ENCODE measurements at regions not wholly inside any gene's neighbourhood (a gene's known extent, or its start where the extent isn't known, plus 50 kb on each side); places are given as distances from the start of the nearest gene placed in this dataset.

DNA sequence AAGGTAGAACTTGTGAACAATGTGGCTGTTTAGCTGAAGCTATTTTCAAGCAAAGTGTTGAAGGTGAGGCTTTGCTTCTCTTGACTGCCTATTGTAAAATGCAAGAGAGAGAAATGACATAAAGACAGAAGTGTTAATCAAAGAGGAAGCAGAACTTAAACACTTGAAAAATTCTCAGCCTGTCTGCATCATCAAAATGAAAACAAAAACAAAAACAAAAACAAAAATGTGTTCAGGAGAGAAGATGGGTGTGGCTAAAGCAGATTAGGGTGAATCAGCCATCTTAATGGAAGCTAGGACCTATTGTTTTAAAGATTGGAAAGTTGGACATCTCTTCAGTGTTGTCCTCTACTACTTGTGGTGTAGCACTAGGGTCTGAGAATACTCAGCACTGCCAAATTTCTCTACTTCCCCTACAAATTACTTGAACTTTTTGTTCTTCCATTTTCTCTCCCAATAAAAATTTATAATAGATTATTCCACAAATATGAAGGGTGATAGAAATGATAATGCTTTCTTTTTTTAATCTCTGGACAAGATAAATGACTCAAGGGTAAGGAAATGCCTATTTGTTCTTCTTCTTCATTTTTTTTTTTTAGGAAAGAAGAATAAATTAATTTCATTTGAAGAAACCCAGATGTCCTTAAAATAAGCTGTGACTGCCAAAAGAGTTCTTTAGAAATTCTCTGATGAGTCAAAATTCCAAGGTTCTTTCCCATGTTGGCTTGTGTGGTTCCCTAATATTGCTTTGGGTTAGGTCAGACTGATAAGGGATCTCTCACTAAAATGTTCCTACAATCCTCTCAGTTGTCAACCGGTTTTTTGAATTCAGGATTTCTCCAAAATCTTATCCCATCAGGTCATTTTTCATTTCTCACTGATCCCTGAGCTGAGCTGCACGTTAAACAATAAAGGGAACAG, 571.2 kb upstream of the ZEB2 start:
- H3K4me1 ChIP-seq (ENCODE audit: insufficient read depth, low read length), result no peaks in the 10 kb centered on the region
- no peak overlapping the region for H3K9ac ChIP-seq (ENCODE audit: low read depth, low read length)
- no peaks in the 10 kb centered on the region for H3K9me3 ChIP-seq (ENCODE audit: control insufficient read depth, insufficient read depth, low read length)
- no peaks in the 10 kb centered on the region for H3K36me3 ChIP-seq (ENCODE audit: insufficient read depth, low read length)

DNA sequence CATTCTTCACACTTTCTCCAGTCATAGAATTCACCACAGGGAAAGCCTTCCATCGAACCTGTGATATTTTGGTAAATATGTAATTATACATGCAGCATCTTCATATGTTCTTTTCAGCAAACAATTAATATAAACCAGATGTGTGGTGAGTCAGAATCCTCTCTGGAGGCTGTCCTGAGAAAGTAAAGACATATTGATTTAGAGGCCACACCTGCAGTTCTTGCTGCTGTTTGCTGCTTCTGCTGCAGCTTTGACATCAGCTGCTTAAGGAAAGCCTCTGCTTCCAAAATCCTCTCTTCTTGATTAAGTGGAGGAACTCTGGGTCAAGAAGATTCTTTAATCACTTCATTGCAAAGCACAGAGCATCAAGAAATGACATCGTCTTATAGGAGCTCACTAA, 568.8 kb upstream of the ZEB2 start:
- Histone ChIP-seq H3K36me3 (ENCODE audit: insufficient read depth, low read length) (no peaks in the 10 kb centered on the region), H3K9me3 (ENCODE audit: control insufficient read depth, insufficient read depth, low read length) (no peaks in the 10 kb centered on the region), H3K4me1 (ENCODE audit: insufficient read depth, low read length) (no peaks in the 10 kb centered on the region), H3K9ac (ENCODE audit: low read depth, low read length) (no peak overlapping the region)

DNA sequence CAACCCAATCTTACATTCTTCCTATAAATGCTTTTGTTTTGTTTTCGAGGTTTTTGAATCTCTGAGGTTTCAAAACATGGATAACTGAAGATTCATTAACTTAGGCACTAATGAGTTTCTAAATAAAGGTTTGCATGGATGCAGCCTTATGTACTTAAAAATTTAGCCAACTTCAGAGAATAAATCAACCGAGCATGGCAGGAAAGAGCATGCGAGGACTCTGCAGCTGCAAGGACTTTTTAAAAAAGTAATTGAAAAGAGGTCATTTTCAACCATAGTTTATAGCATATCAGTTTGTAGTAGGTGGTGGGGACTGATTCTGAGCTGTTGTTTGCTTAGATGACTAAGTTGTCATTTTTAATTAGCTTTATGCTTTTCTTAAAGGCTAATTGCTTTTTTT, 567.0 kb upstream of the ZEB2 start:
- Histone ChIP-seq H3K9ac (ENCODE audit: low read depth, low read length) (no peak overlapping the region), H3K36me3 (ENCODE audit: insufficient read depth, low read length) (no peaks in the 10 kb centered on the region), H3K9me3 (ENCODE audit: control insufficient read depth, insufficient read depth, low read length) (no peaks in the 10 kb centered on the region), H3K4me1 (ENCODE audit: insufficient read depth, low read length) (no peaks in the 10 kb centered on the region)

DNA sequence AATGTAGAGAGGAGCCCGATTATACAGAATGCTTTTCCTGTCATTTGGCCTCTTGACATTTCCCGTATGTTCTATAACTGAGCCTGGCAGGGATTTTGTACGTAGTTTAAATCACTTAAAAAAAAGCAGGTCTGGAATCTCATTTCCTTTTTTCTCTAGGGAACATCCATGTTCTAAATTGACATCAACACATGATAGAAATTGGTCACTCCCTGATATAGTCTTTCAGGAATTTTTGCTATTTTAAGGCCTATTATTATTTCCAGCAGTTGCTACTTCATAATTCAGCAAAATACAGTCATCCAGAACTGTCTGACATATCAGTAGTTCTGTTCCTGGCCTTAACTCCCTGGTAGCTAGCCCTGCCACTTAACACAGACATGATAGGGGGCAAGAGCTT, 565.7 kb upstream of the ZEB2 start:
- Histone ChIP-seq H3K9me3 (ENCODE audit: control insufficient read depth, insufficient read depth, low read length) (no peaks in the 10 kb centered on the region), H3K4me1 (ENCODE audit: insufficient read depth, low read length) (no peaks in the 10 kb centered on the region), H3K9ac (ENCODE audit: low read depth, low read length) (no peak overlapping the region), H3K36me3 (ENCODE audit: insufficient read depth, low read length) (no peaks in the 10 kb centered on the region)

DNA sequence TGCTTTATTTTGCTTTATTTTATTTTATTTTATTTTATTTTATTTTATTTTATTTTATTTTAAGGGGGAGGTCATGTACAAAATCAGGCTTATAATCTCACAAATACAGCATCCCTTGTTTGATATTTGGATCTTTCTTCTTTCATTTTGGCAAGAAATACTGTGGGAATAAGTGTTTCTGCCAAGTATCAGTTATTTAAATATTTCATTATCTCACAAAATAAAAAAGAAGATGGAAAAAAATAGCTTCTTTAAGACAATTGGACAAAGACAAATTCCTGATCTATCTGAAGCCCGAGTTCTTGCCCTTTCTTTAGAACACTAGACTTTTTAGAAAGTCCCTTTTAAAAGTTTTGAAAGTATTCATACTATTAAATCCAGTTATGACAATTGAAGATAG, 560.5 kb upstream of the ZEB2 start:
- Histone ChIP-seq H3K36me3 (ENCODE audit: insufficient read depth, low read length) (no peaks in the 10 kb centered on the region), H3K9me3 (ENCODE audit: control insufficient read depth, insufficient read depth, low read length) (no peaks in the 10 kb centered on the region), H3K9ac (ENCODE audit: low read depth, low read length) (no peak overlapping the region), H3K4me1 (ENCODE audit: insufficient read depth, low read length) (no peaks in the 10 kb centered on the region)

DNA sequence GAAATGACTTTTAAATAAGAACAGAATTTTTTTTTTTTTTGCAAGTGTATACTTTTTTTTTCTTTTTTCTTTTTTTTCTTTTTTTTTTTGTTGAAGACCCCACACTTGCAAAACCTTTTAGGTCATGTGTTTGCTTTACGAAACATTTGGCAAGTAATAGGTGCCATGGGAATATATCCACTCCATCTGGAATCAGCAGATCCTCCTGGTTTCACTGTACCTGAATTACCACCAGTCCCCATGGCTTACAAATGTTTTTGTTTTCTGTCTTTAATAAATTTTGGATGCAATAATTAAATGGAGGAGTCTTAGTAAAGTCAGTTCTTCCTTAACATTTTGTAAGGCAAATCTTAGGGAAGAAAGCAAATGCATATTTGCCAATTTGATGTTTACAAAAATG, 559.7 kb upstream of the ZEB2 start:
- no peak overlapping the region for H3K9ac ChIP-seq (ENCODE audit: low read depth, low read length)
- no peaks in the 10 kb centered on the region for H3K36me3 ChIP-seq (ENCODE audit: insufficient read depth, low read length)
- no peaks in the 10 kb centered on the region for H3K9me3 ChIP-seq (ENCODE audit: control insufficient read depth, insufficient read depth, low read length)
- H3K4me1 ChIP-seq (ENCODE audit: insufficient read depth, low read length), result no peaks in the 10 kb centered on the region

DNA sequence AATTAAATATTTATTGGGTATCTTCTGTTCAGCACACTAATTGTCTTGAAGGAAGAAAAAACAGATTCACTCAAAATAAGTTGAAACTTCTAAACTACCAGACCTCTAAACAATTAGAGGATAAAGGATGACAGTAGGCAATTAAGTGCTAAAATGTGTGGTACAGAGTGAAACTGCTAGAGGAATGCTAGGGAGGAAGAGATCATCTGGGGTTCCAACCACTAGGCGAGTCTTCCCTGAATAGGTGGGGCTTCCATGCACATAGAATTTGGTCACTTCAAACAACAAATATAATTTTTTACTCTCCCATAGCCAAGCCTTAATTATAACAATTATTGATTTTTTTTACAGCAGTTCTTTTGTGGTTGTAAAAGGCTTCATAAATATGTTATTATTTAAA, 559.0 kb upstream of the ZEB2 start:
- Histone ChIP-seq H3K4me1 (ENCODE audit: insufficient read depth, low read length) (no peaks in the 10 kb centered on the region), H3K36me3 (ENCODE audit: insufficient read depth, low read length) (no peaks in the 10 kb centered on the region), H3K9ac (ENCODE audit: low read depth, low read length) (no peak overlapping the region), H3K9me3 (ENCODE audit: control insufficient read depth, insufficient read depth, low read length) (no peaks in the 10 kb centered on the region)

DNA sequence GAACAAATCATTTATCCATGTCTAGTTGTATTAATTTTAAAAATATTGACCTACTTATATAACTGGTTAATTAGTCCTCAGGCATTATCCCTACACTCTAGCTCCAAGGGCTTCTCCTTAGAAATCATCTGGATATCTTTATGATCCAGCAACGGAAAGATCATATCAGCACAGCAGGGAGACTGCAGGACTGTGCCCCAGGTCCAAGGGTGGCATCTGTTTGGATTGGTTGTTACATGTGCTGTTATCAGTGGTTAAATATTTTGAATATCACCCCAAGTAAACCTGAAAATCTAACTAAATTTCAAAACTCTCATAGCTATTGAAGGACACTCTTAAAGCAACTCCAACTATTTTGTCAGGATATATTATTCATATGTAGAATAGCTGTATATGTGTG, 556.2 kb upstream of the ZEB2 start:
- Histone ChIP-seq H3K36me3 (ENCODE audit: insufficient read depth, low read length) (no peaks in the 10 kb centered on the region), H3K9ac (ENCODE audit: low read depth, low read length) (no peak overlapping the region), H3K4me1 (ENCODE audit: insufficient read depth, low read length) (no peaks in the 10 kb centered on the region), H3K9me3 (ENCODE audit: control insufficient read depth, insufficient read depth, low read length) (no peaks in the 10 kb centered on the region; the same call in 1 of the 2 replicates)

DNA sequence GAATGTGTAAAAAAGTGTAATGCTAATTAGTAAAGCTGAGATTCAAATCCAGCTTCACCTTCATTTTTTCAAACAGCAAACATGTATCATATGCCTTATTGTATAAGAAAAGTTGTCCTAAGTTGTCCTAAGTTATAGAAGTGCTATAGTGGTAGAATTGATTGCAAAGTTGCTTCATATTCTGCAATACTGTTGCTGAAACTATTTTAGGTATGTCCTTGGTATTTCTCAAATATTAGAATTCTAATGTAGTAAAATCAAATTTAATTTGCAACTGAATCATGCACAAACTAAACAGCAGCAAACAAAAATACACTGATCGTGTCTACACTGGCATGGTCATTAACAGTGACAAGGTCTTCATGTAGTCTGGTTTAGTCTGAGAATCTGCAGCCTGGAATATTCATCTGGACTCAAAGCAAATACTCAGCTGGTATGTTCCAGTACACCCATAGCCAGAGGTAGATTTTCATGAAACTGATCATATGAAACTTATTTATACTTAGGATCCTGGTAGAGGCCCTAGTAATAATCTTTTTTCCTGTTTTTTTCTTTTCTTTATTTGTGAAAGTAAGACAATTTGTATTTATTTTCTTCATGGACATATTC, 555.6 kb upstream of the ZEB2 start:
- no peaks in the 10 kb centered on the region for H3K36me3 ChIP-seq (ENCODE audit: insufficient read depth, low read length)
- H3K9ac ChIP-seq (ENCODE audit: low read depth, low read length), result no peak overlapping the region
- H3K4me1 ChIP-seq (ENCODE audit: insufficient read depth, low read length), result no peaks in the 10 kb centered on the region
- no peaks in the 10 kb centered on the region; the same call in 1 of the 2 replicates for H3K9me3 ChIP-seq (ENCODE audit: control insufficient read depth, insufficient read depth, low read length)

DNA sequence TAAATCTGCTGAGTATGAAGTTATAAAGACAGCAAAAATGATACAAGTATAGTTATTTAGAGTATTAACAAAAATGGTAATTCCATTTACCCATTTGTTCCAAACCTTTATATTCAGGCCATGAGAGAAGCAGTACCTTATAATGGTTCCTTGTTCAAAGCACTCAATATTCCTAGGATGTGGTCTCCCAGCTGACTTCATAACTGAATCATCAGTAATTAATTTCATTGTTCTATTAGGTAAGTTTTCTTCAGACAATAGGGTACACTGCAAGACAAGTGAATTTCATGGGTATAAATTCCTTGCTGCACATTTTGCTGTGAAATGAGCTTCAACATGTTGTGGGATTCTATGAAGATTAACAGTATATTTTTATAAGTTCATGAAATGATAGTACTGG, 550.8 kb upstream of the ZEB2 start:
- Histone ChIP-seq H3K9me3 (ENCODE audit: control insufficient read depth, insufficient read depth, low read length) (peaks cover 8% of the 10 kb centered on the region), H3K4me1 (ENCODE audit: insufficient read depth, low read length) (no peaks in the 10 kb centered on the region; the same call in 1 of the 2 replicates), H3K9ac (ENCODE audit: low read depth, low read length) (no peak overlapping the region), H3K36me3 (ENCODE audit: insufficient read depth, low read length) (no peaks in the 10 kb centered on the region)

DNA sequence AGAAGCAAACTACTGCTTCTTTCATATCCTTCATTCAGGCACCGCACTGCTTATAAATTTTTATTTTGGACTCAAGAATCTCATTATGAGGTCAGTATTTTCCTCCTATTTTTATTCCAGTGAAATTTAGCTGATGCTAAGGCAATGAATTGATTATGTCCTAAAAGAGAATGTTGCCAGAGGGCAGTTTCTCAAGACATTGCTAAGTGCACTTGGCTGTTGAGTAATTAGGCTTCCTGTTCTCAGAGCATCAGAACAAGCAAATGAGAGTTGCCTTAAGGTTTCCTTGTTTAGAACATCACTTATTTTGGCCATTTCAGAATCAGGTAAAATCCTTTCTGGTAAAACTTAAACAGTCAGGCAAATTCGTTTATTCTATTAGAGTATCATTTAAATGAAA, 548.6 kb upstream of the ZEB2 start:
- Histone ChIP-seq H3K4me1 (ENCODE audit: insufficient read depth, low read length) (no peaks in the 10 kb centered on the region; the same call in 1 of the 2 replicates), H3K9ac (ENCODE audit: low read depth, low read length) (no peak overlapping the region), H3K36me3 (ENCODE audit: insufficient read depth, low read length) (no peaks in the 10 kb centered on the region)

DNA sequence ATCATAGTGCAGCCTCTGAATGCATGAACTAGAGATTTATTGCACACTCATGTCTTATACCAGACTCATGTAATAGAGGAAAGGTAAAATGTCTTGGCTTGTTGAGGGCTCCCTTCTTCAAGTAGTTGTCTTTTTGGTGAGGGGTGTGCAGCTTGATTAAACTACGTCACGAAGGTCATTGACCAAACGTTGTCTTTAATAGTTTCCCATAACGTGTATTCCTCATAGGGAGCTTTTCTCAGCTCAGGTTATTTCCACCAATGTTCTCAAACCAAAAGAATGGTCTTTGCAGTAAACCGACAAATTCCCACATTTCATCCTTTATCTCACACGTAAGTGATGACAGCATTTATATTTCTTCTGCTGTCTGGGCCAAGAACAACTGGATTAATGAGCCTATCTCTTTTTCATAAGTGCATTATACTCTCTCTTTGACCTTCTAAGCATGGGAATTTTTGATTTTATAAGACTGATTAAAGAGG, 547.7 kb upstream of the ZEB2 start:
- Histone ChIP-seq H3K9ac (ENCODE audit: low read depth, low read length) (no peak overlapping the region), H3K4me1 (ENCODE audit: insufficient read depth, low read length) (no peaks in the 10 kb centered on the region; the same call in 1 of the 2 replicates), H3K36me3 (ENCODE audit: insufficient read depth, low read length) (no peaks in the 10 kb centered on the region), H3K9me3 (ENCODE audit: control insufficient read depth, insufficient read depth, low read length) (peaks cover 8% of the 10 kb centered on the region)

More for the DNA sequence above, 548.6 kb upstream of the ZEB2 start:
- peaks cover 8% of the 10 kb centered on the region for H3K9me3 ChIP-seq (ENCODE audit: control insufficient read depth, insufficient read depth, low read length)

DNA sequence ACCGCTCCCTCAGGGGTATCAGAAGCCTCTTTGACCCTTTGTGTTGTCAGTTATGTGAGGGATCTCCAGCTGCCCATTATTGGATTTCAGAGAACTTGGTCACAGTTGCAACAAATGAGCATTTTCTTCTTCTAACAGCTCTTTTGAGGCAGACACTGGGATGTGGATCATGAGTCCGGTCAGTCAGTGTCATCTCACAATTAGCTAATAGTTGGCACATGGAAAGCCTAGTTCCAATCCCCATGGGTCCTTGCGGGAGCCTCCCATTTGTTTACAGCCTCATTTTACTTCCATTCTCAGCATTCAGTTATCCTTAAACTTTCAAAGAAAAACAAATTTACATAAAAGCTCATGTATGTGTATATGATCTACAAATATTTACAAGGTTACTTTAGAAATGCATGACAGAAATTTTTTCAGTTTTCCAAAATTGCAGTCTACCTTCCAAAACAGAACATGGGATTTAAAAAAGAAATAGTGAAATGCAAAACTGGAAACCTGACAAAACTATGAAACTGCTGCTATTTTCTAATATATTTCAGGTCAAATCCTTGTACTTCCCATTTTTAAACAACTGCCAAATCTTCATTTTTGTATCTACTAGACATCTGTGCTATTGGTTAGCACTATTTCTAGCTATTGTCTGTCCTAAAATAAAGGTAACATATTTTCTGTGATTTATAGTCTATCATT, 547.1 kb upstream of the ZEB2 start:
- no peak overlapping the region for H3K9ac ChIP-seq (ENCODE audit: low read depth, low read length)
- H3K9me3 ChIP-seq (ENCODE audit: control insufficient read depth, insufficient read depth, low read length), result peaks cover 8% of the 10 kb centered on the region
- no peaks in the 10 kb centered on the region for H3K36me3 ChIP-seq (ENCODE audit: insufficient read depth, low read length)
- no peaks in the 10 kb centered on the region; the same call in 1 of the 2 replicates for H3K4me1 ChIP-seq (ENCODE audit: insufficient read depth, low read length)

DNA sequence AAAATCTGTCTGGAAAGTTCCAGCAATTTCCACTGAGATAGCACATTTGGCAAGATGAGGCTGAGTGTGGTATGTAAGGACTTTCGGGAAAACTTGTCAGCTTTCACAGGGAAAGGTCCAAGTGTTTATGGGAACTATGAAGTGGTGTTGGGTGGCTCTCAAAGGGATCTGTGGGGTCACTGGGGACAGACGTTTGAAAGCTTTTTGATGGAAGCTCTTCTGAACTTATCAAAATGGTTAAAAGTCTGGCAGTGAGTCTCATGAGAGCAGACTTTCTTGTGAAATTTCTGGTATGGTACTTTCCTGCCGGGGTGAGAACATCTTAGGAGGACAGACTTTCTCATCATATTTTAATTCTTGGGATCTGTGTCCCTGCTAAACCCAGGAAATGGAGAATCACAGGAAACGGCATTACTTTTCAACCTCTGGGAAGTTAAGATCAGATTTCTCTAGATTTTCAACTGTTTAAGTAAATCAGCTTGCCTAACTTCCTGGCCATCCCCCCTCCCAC, 546.3 kb upstream of the ZEB2 start:
- no peaks in the 10 kb centered on the region; the same call in 1 of the 2 replicates for H3K4me1 ChIP-seq (ENCODE audit: insufficient read depth, low read length)
- H3K9ac ChIP-seq (ENCODE audit: low read depth, low read length), result no peak overlapping the region
- H3K9me3 ChIP-seq (ENCODE audit: control insufficient read depth, insufficient read depth, low read length), result peaks cover 8% of the 10 kb centered on the region
- no peaks in the 10 kb centered on the region for H3K36me3 ChIP-seq (ENCODE audit: insufficient read depth, low read length)
